IMR-90 (cell line): ENCODE measurements at regions not wholly inside any gene's neighbourhood (a gene's known extent, or its start where the extent isn't known, plus 50 kb on each side); places are given as distances from the start of the nearest gene placed in this dataset.

Experiments
- BHLHE40 ChIP-seq: fragments of 150-350 bp; IDR thresholded peaks from 2 replicates; pipeline ENCODE4 v1.6.1; 2016; ENCODE audit warnings: mild to moderate bottlenecking, low read depth, low read length
- CEBPB ChIP-seq: IDR thresholded peaks from 2 replicates; pipeline ENCODE4 v1.6.1; 2012; ENCODE audit warnings: low read depth, low read length, improper control_type of control experiment
- CHD1 ChIP-seq: IDR thresholded peaks from 2 replicates; pipeline ENCODE4 v1.6.1; 2012; ENCODE audit warnings: low read depth, low read length, improper control_type of control experiment
- CTCF ChIP-seq: conservative IDR thresholded peaks from 2 replicates; pipeline ENCODE4 v1.5.1; 2012; ENCODE audit warnings: mild to moderate bottlenecking, low read depth, low read length, improper control_type of control experiment
- ELK1 ChIP-seq: fragments of 150-350 bp; IDR thresholded peaks from 2 replicates; pipeline ENCODE4 v1.6.1; 2016; ENCODE audit warnings: low read depth, mild to moderate bottlenecking, low read length, moderate library complexity, borderline replicate concordance
- MAFK ChIP-seq: IDR thresholded peaks from 2 replicates; pipeline ENCODE4 v1.6.1; 2012; ENCODE audit warnings: low read depth, low read length, improper control_type of control experiment
- NFE2L2 ChIP-seq: fragments of 150-350 bp; IDR thresholded peaks from 2 replicates; pipeline ENCODE4 v1.6.1; 2016; ENCODE audit warnings: low read depth, mild to moderate bottlenecking, low read length
- POLR2A ChIP-seq: IDR thresholded peaks from 2 replicates; pipeline ENCODE4 v1.6.1; 2012; ENCODE audit warnings: mild to moderate bottlenecking, low read depth, low read length
- RAD21 ChIP-seq: IDR thresholded peaks from 2 replicates; pipeline ENCODE4 v1.6.1; 2012; ENCODE audit warnings: low read length, improper control_type of control experiment
- RCOR1 ChIP-seq: IDR thresholded peaks from 2 replicates; pipeline ENCODE4 v1.6.1; 2012; ENCODE audit warnings: mild to moderate bottlenecking, low read length, improper control_type of control experiment; ENCODE audit not compliant: insufficient replicate concordance
- RFX5 ChIP-seq: IDR thresholded peaks from 2 replicates; pipeline ENCODE4 v1.8.0; 2012; ENCODE audit warnings: low read depth, mild to moderate bottlenecking, low read length, moderate library complexity
- SMC3 ChIP-seq: fragments of 150-350 bp; IDR thresholded peaks from 2 replicates; pipeline ENCODE4 v1.6.1; 2016; ENCODE audit warnings: low read depth, mild to moderate bottlenecking, antibody characterized with exemption, low read length, moderate library complexity
- TF ChIP-seq, protein P1 (sequence below): fragments of 150-350 bp; IDR thresholded peaks from 2 replicates; pipeline ENCODE4 v1.6.1; 2017; ENCODE audit warnings: mild to moderate bottlenecking, antibody characterized with exemption, low read length, low read depth

DNA sequence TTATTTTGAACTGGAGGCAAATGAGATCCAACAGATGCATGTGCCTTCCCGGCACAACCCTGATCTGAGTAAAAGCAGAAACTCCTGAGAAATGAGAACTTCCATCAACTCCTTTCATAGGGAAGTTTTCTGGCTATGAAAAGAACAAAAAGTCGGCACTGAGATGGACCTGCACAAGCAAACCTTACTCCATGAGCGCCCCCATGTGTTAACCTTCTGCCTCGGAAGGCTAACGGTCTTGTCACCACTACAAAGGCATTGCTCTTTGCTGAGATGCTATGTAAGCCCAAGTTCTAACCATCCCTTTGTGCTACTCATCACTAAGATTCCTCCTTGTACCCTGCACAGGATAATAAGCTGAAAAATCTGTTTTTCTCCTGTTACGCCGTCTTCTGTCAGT is 57.3 kb upstream of the SULT1C3 start:
- TF ChIP-seq, protein P1, sequence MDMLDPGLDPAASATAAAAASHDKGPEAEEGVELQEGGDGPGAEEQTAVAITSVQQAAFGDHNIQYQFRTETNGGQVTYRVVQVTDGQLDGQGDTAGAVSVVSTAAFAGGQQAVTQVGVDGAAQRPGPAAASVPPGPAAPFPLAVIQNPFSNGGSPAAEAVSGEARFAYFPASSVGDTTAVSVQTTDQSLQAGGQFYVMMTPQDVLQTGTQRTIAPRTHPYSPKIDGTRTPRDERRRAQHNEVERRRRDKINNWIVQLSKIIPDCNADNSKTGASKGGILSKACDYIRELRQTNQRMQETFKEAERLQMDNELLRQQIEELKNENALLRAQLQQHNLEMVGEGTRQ, result no peak
- TF ChIP-seq CHD1 (no peak), BHLHE40 (no peak), CTCF (no peak), ELK1 (no peak), POLR2A (no peak), NFE2L2 (no peak), SMC3 (no peak), MAFK (no peak), RAD21 (no peak), RFX5 (no peak), RCOR1 (no peak), CEBPB (no peak)
